ENCODE measurements at regions not wholly inside any gene's neighbourhood (a gene's known extent, or its start where the extent isn't known, plus 50 kb on each side); places are given as distances from the start of the nearest gene placed in this dataset.

- no peaks in the 10 kb centered on the region for H3K9me3 ChIP-seq (ENCODE audit: control insufficient read depth in 2 of 2, insufficient read depth in 1 of 2, low read depth in 1 of 2, low read length in 1 of 2)
- no peaks in the 10 kb centered on the region for H3K36me3 ChIP-seq (ENCODE audit: control insufficient read depth in 3 of 3, insufficient read depth in 2 of 3, low read depth in 1 of 3, low read length in 3 of 3)
- FAIRE-seq (no peak), DNase-seq (no peak)
- H3K4me3 ChIP-seq (ENCODE audit: low read depth in 1 of 3, low read length in 3 of 3), result no peak overlapping the region
- no peaks in the 10 kb centered on the region for H3K27me3 ChIP-seq (ENCODE audit: control insufficient read depth in 3 of 3, insufficient read depth in 3 of 3, low read length in 3 of 3)
- WGBS, 3 donors, result 80 to 88% (median 87%) methylated on average over 3 of the region's 3 CpGs
- no peak overlapping the region for H3K27ac ChIP-seq (ENCODE audit: low read depth in 1 of 3, low read length in 2 of 3)
- H3K4me1 ChIP-seq (ENCODE audit: control insufficient read depth in 3 of 3, insufficient read depth in 2 of 3, low read depth in 1 of 3, low read length in 2 of 3), result no peaks in the 10 kb centered on the region
Observed at GRCh38 chr6:50600280-50600679, 113.0 kb upstream of the TFAP2D start.

- Histone ChIP-seq H3K27me3 (ENCODE audit: control insufficient read depth in 3 of 3, insufficient read depth in 3 of 3, low read length in 3 of 3) (no peaks in the 10 kb centered on the region), H3K36me3 (ENCODE audit: control insufficient read depth in 3 of 3, insufficient read depth in 2 of 3, low read depth in 1 of 3, low read length in 3 of 3) (no peaks in the 10 kb centered on the region), H3K9me3 (ENCODE audit: control insufficient read depth in 2 of 2, insufficient read depth in 1 of 2, low read depth in 1 of 2, low read length in 1 of 2) (no peaks in the 10 kb centered on the region), H3K27ac (ENCODE audit: low read depth in 1 of 3, low read length in 2 of 3) (no peak overlapping the region), H3K4me1 (ENCODE audit: control insufficient read depth in 3 of 3, insufficient read depth in 2 of 3, low read depth in 1 of 3, low read length in 2 of 3) (no peaks in the 10 kb centered on the region), H3K4me3 (ENCODE audit: low read depth in 1 of 3, low read length in 3 of 3) (no peak overlapping the region)
- DNase-seq (peak; percentile 34 to 37), FAIRE-seq (peak; percentile 5)
- WGBS, 3 donors, result 44 to 54% (median 53%) methylated on average over 2 of the region's 2 CpGs
Observed at GRCh38 chr6:50602292-50602691, 111.0 kb upstream of the TFAP2D start.

GRCh38 chr6:50608421-50608820, 104.9 kb upstream of the TFAP2D start:
- no peak for DNase-seq
- H3K36me3 ChIP-seq (ENCODE audit: control insufficient read depth in 3 of 3, insufficient read depth in 2 of 3, low read depth in 1 of 3, low read length in 3 of 3), result no peaks in the 10 kb centered on the region
- FAIRE-seq, result no peak
- no peak overlapping the region for H3K27ac ChIP-seq (ENCODE audit: low read depth in 1 of 3, low read length in 2 of 3)
- H3K9me3 ChIP-seq (ENCODE audit: control insufficient read depth in 2 of 2, insufficient read depth in 1 of 2, low read depth in 1 of 2, low read length in 1 of 2), result no peaks in the 10 kb centered on the region
- no peaks in the 10 kb centered on the region for H3K4me1 ChIP-seq (ENCODE audit: control insufficient read depth in 3 of 3, insufficient read depth in 2 of 3, low read depth in 1 of 3, low read length in 2 of 3)
- H3K4me3 ChIP-seq (ENCODE audit: low read depth in 1 of 3, low read length in 3 of 3), result no peak overlapping the region
- WGBS, 3 donors, result 12 to 42% (median 21%) methylated on average over 5 of the region's 5 CpGs
- H3K27me3 ChIP-seq (ENCODE audit: control insufficient read depth in 3 of 3, insufficient read depth in 3 of 3, low read length in 3 of 3), result no peaks in the 10 kb centered on the region

GRCh38 chr6:50610562-50610961, 102.8 kb upstream of the TFAP2D start:
- 65 to 73% (median 66%) methylated on average over 2 of the region's 2 CpGs for WGBS, 3 donors
- no peak for FAIRE-seq

GRCh38 chr6:50635429-50635828, 77.9 kb upstream of the TFAP2D start:
- H3K4me3 ChIP-seq (ENCODE audit: low read depth in 1 of 3, low read length in 3 of 3), result no peak overlapping the region
- FAIRE-seq (no peak), DNase-seq (no peak)
- H3K27me3 ChIP-seq (ENCODE audit: control insufficient read depth in 3 of 3, insufficient read depth in 3 of 3, low read length in 3 of 3), result no peaks in the 10 kb centered on the region
- no peaks in the 10 kb centered on the region for H3K4me1 ChIP-seq (ENCODE audit: control insufficient read depth in 3 of 3, insufficient read depth in 2 of 3, low read depth in 1 of 3, low read length in 2 of 3)
- H3K36me3 ChIP-seq (ENCODE audit: control insufficient read depth in 3 of 3, insufficient read depth in 2 of 3, low read depth in 1 of 3, low read length in 3 of 3), result no peaks in the 10 kb centered on the region
- H3K27ac ChIP-seq (ENCODE audit: low read depth in 1 of 3, low read length in 2 of 3), result no peak overlapping the region
- H3K9me3 ChIP-seq (ENCODE audit: control insufficient read depth in 2 of 2, insufficient read depth in 1 of 2, low read depth in 1 of 2, low read length in 1 of 2), result no peaks in the 10 kb centered on the region

More at GRCh38 chr6:50610562-50610961, 102.8 kb upstream of the TFAP2D start:
- H3K27ac ChIP-seq (ENCODE audit: low read depth in 1 of 3, low read length in 2 of 3), result no peak overlapping the region
- no peak overlapping the region for H3K4me3 ChIP-seq (ENCODE audit: low read depth in 1 of 3, low read length in 3 of 3)
- H3K36me3 ChIP-seq (ENCODE audit: control insufficient read depth in 3 of 3, insufficient read depth in 2 of 3, low read depth in 1 of 3, low read length in 3 of 3), result no peaks in the 10 kb centered on the region
- no peaks in the 10 kb centered on the region for H3K9me3 ChIP-seq (ENCODE audit: control insufficient read depth in 2 of 2, insufficient read depth in 1 of 2, low read depth in 1 of 2, low read length in 1 of 2)
- no peak for DNase-seq
- no peaks in the 10 kb centered on the region for H3K27me3 ChIP-seq (ENCODE audit: control insufficient read depth in 3 of 3, insufficient read depth in 3 of 3, low read length in 3 of 3)
- no peaks in the 10 kb centered on the region for H3K4me1 ChIP-seq (ENCODE audit: control insufficient read depth in 3 of 3, insufficient read depth in 2 of 3, low read depth in 1 of 3, low read length in 2 of 3)

GRCh38 chr6:50637267-50637666, 76.1 kb upstream of the TFAP2D start:
- Histone ChIP-seq H3K36me3 (ENCODE audit: control insufficient read depth in 3 of 3, insufficient read depth in 2 of 3, low read depth in 1 of 3, low read length in 3 of 3) (no peaks in the 10 kb centered on the region), H3K9me3 (ENCODE audit: control insufficient read depth in 2 of 2, insufficient read depth in 1 of 2, low read depth in 1 of 2, low read length in 1 of 2) (no peaks in the 10 kb centered on the region)
- peak in 1 of 2 donors; percentile 1 for DNase-seq

GRCh38 chr6:50649086-50649485, 64.2 kb upstream of the TFAP2D start:
- Histone ChIP-seq H3K9me3 (ENCODE audit: control insufficient read depth in 2 of 2, insufficient read depth in 1 of 2, low read depth in 1 of 2, low read length in 1 of 2) (peaks cover 0 to 15% of the 10 kb centered on the region in 2 donors), H3K36me3 (ENCODE audit: control insufficient read depth in 3 of 3, insufficient read depth in 2 of 3, low read depth in 1 of 3, low read length in 3 of 3) (no peaks in the 10 kb centered on the region), H3K27ac (ENCODE audit: low read depth in 1 of 3, low read length in 2 of 3) (no peak overlapping the region), H3K4me3 (ENCODE audit: low read depth in 1 of 3, low read length in 3 of 3) (no peak overlapping the region), H3K27me3 (ENCODE audit: control insufficient read depth in 3 of 3, insufficient read depth in 3 of 3, low read length in 3 of 3) (no peaks in the 10 kb centered on the region), H3K4me1 (ENCODE audit: control insufficient read depth in 3 of 3, insufficient read depth in 2 of 3, low read depth in 1 of 3, low read length in 2 of 3) (no peaks in the 10 kb centered on the region)
- WGBS, 3 donors, result 63 to 82% (median 76%) methylated on average over 2 of the region's 2 CpGs
- DNase-seq, result no peak
- no peak for FAIRE-seq

More at GRCh38 chr6:50637267-50637666, 76.1 kb upstream of the TFAP2D start:
- H3K27me3 ChIP-seq (ENCODE audit: control insufficient read depth in 3 of 3, insufficient read depth in 3 of 3, low read length in 3 of 3), result no peaks in the 10 kb centered on the region
- no peak for FAIRE-seq
- H3K4me3 ChIP-seq (ENCODE audit: low read depth in 1 of 3, low read length in 3 of 3), result no peak overlapping the region
- H3K27ac ChIP-seq (ENCODE audit: low read depth in 1 of 3, low read length in 2 of 3), result no peak overlapping the region
- no peaks in the 10 kb centered on the region for H3K4me1 ChIP-seq (ENCODE audit: control insufficient read depth in 3 of 3, insufficient read depth in 2 of 3, low read depth in 1 of 3, low read length in 2 of 3)
- WGBS, 3 donors, result 9 to 29% (median 23%) methylated on average over 4 of the region's 4 CpGs

- no peaks in the 10 kb centered on the region for H3K27me3 ChIP-seq (ENCODE audit: control insufficient read depth in 3 of 3, insufficient read depth in 3 of 3, low read length in 3 of 3)
- H3K4me3 ChIP-seq (ENCODE audit: low read depth in 1 of 3, low read length in 3 of 3), result no peak overlapping the region
- no peaks in the 10 kb centered on the region for H3K4me1 ChIP-seq (ENCODE audit: control insufficient read depth in 3 of 3, insufficient read depth in 2 of 3, low read depth in 1 of 3, low read length in 2 of 3)
- DNase-seq, result no peak
- peaks cover 0 to 15% of the 10 kb centered on the region in 2 donors for H3K9me3 ChIP-seq (ENCODE audit: control insufficient read depth in 2 of 2, insufficient read depth in 1 of 2, low read depth in 1 of 2, low read length in 1 of 2)
- H3K27ac ChIP-seq (ENCODE audit: low read depth in 1 of 3, low read length in 2 of 3), result no peak overlapping the region
- WGBS, 3 donors, result 57 to 63% (median 60%) methylated on average over 3 of the region's 3 CpGs
- FAIRE-seq, result no peak
- H3K36me3 ChIP-seq (ENCODE audit: control insufficient read depth in 3 of 3, insufficient read depth in 2 of 3, low read depth in 1 of 3, low read length in 3 of 3), result no peaks in the 10 kb centered on the region
Observed at GRCh38 chr6:50653253-50653652, 60.1 kb upstream of the TFAP2D start.

GRCh38 chr6:50654155-50654554, 59.2 kb upstream of the TFAP2D start:
- H3K4me1 ChIP-seq (ENCODE audit: control insufficient read depth in 3 of 3, insufficient read depth in 2 of 3, low read depth in 1 of 3, low read length in 2 of 3), result no peaks in the 10 kb centered on the region
- WGBS, 3 donors, result 56 to 69% (median 61%) methylated on average over 2 of the region's 2 CpGs

More at GRCh38 chr6:50654155-50654554, 59.2 kb upstream of the TFAP2D start:
- H3K27ac ChIP-seq (ENCODE audit: low read depth in 1 of 3, low read length in 2 of 3), result no peak overlapping the region
- H3K27me3 ChIP-seq (ENCODE audit: control insufficient read depth in 3 of 3, insufficient read depth in 3 of 3, low read length in 3 of 3), result no peaks in the 10 kb centered on the region
- no peaks in the 10 kb centered on the region for H3K36me3 ChIP-seq (ENCODE audit: control insufficient read depth in 3 of 3, insufficient read depth in 2 of 3, low read depth in 1 of 3, low read length in 3 of 3)
- no peak for FAIRE-seq
- H3K9me3 ChIP-seq (ENCODE audit: control insufficient read depth in 2 of 2, insufficient read depth in 1 of 2, low read depth in 1 of 2, low read length in 1 of 2), result peaks cover 0 to 11% of the 10 kb centered on the region in 2 donors
- DNase-seq, result no peak
- H3K4me3 ChIP-seq (ENCODE audit: low read depth in 1 of 3, low read length in 3 of 3), result no peak overlapping the region

All from small intestine (tissue), 7 donors.